ENCODE measurements at regions not wholly inside any gene's neighbourhood (a gene's known extent, or its start where the extent isn't known, plus 50 kb on each side); places are given as distances from the start of the nearest gene placed in this dataset.
A peak's percentile ranks its signal among the peaks of the same experiment; 100 is the strongest.

DNA sequence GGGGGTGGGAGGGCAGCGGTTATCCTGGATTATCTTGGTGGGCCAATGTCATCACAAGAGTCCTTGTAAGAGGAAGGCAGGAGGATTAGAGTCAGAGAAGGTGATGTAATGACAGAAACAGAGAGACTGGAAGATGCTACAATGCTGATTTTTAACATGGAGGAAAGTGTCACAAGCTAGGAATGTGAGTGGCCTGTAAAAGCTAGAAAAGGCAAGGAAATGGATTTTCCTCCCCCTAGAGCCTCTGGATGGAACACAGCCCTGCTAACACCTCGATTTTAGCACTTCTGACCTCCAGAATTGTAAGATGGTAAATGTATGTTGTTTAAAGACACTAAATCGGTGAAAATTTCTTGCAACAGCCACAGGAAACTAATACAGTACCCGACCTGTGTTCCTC, 109.3 kb downstream of the MN1 start:
- Histone ChIP-seq H3K36me3 (ENCODE audit: control insufficient read depth in 2 of 3, insufficient read depth in 3 of 3, low read length in 3 of 3) (no peaks in the 10 kb centered on the region), H3K9me3 (ENCODE audit: control insufficient read depth in 2 of 3, insufficient read depth in 1 of 3, low read length in 3 of 3) (peaks cover 0 to 9% (median 0%) of the 10 kb centered on the region in 3 donors), H3K27ac (ENCODE audit: low read depth in 2 of 2, low read length in 2 of 2) (no peak overlapping the region), H3K27me3 (ENCODE audit: control insufficient read depth, insufficient read depth, low read length) (peaks cover 2% of the 10 kb centered on the region), H3K9ac (ENCODE audit: low read length in 3 of 3) (no peak overlapping the region), H3K4me1 (ENCODE audit: control insufficient read depth in 2 of 3, insufficient read depth in 2 of 3, low read depth in 1 of 3, low read length in 3 of 3) (no peaks in the 10 kb centered on the region), H3K4me3 (ENCODE audit: low read length in 3 of 3) (no peak overlapping the region)
- FAIRE-seq, result no peak
- DNase-seq, result no peak
- intact Hi-C loops (cut with DNase I), result no loop called here
- TF ChIP-seq, protein P1, sequence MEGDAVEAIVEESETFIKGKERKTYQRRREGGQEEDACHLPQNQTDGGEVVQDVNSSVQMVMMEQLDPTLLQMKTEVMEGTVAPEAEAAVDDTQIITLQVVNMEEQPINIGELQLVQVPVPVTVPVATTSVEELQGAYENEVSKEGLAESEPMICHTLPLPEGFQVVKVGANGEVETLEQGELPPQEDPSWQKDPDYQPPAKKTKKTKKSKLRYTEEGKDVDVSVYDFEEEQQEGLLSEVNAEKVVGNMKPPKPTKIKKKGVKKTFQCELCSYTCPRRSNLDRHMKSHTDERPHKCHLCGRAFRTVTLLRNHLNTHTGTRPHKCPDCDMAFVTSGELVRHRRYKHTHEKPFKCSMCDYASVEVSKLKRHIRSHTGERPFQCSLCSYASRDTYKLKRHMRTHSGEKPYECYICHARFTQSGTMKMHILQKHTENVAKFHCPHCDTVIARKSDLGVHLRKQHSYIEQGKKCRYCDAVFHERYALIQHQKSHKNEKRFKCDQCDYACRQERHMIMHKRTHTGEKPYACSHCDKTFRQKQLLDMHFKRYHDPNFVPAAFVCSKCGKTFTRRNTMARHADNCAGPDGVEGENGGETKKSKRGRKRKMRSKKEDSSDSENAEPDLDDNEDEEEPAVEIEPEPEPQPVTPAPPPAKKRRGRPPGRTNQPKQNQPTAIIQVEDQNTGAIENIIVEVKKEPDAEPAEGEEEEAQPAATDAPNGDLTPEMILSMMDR (IDR thresholded peaks at IDR 0.05; ENCODE audit: borderline replicate concordance, extremely low read depth, insufficient read depth), result no peak

DNA sequence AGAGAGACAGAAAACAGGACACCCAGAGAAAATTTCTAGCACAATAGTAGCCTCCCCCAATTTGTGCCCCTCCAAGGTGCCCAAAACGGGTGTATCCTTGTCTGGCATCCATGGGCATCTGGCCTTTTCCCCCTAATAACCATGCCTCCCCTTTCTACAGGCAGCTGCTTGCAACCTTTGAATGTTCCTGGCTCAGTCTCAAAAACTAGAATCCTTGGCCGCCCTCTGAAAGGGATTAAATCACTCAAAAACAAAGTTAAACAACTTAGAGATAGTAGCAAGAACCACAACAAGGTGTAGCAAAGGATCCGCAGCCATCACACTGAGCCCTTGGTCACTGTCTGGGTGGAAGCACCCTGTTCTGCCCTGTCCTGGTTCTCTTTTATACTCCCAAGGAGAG, 105.6 kb downstream of the MN1 start:
- Histone ChIP-seq H3K9ac (ENCODE audit: low read length in 3 of 3) (no peak overlapping the region), H3K27ac (ENCODE audit: low read depth in 2 of 2, low read length in 2 of 2) (no peak overlapping the region), H3K4me3 (ENCODE audit: low read length in 3 of 3) (no peak overlapping the region), H3K36me3 (ENCODE audit: control insufficient read depth in 2 of 3, insufficient read depth in 3 of 3, low read length in 3 of 3) (no peaks in the 10 kb centered on the region), H3K9me3 (ENCODE audit: control insufficient read depth in 2 of 3, insufficient read depth in 1 of 3, low read length in 3 of 3) (no peaks in the 10 kb centered on the region), H3K27me3 (ENCODE audit: control insufficient read depth, insufficient read depth, low read length) (peaks cover 4% of the 10 kb centered on the region), H3K4me1 (ENCODE audit: control insufficient read depth in 2 of 3, insufficient read depth in 2 of 3, low read depth in 1 of 3, low read length in 3 of 3) (no peaks in the 10 kb centered on the region)
- TF ChIP-seq, protein P1 (IDR thresholded peaks at IDR 0.05; ENCODE audit: borderline replicate concordance, extremely low read depth, insufficient read depth), result no peak
- intact Hi-C loops (cut with DNase I), result no loop called here
- FAIRE-seq (no peak), DNase-seq (peak in 1 of 5 donors; percentile 12)

DNA sequence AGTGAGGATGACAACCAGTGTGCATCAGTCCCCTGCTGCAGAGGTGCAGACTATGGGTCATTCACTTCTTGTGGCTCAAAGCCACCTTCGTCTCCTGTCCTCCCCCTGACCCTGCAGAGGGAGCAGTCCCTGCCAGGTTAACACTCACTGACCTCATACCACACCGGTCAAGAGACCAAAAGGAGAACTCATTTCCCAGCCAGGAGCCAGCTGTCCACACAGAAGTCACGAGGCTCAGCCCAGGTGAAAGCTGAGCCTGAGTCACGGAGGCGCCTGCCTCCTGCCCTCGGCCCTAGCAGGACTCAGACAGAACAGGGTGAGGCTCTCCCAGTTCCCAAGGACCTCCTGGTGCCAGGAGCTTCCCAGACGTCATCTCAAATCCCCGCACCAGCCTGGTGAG, 103.7 kb downstream of the MN1 start:
- Histone ChIP-seq H3K27ac (ENCODE audit: low read depth in 2 of 2, low read length in 2 of 2) (no peak overlapping the region), H3K4me3 (ENCODE audit: low read length in 3 of 3) (no peak overlapping the region), H3K4me1 (ENCODE audit: control insufficient read depth in 2 of 3, insufficient read depth in 2 of 3, low read depth in 1 of 3, low read length in 3 of 3) (no peaks in the 10 kb centered on the region), H3K9ac (ENCODE audit: low read length in 3 of 3) (no peak overlapping the region), H3K9me3 (ENCODE audit: control insufficient read depth in 2 of 3, insufficient read depth in 1 of 3, low read length in 3 of 3) (no peaks in the 10 kb centered on the region), H3K27me3 (ENCODE audit: control insufficient read depth, insufficient read depth, low read length) (peaks cover 4% of the 10 kb centered on the region), H3K36me3 (ENCODE audit: control insufficient read depth in 2 of 3, insufficient read depth in 3 of 3, low read length in 3 of 3) (no peaks in the 10 kb centered on the region)
- TF ChIP-seq, protein P1 (IDR thresholded peaks at IDR 0.05; ENCODE audit: borderline replicate concordance, extremely low read depth, insufficient read depth), result no peak
- FAIRE-seq (no peak), DNase-seq (no peak)
- intact Hi-C loops (cut with DNase I), result no loop called here

Measured in kidney (tissue), 13 donors.